HG02884 (cell line): ENCODE measurements at regions not wholly inside any gene's neighbourhood (a gene's known extent, or its start where the extent isn't known, plus 50 kb on each side); places are given as distances from the start of the nearest gene placed in this dataset.
"Not testable (repeated sequence)": the region's sequence is repeated elsewhere in the genome, so short reads cannot be mapped to it uniquely, and the experiment has no call there.

Experiments
- ATAC-seq: cut with Tn5 transposase; IDR thresholded peaks from one replicate; pipeline ENCODE4 v1.9.1; 2021; ENCODE audit warnings: mild to moderate bottlenecking, moderate library complexity; ENCODE audit not compliant: unreplicated experiment

DNA sequence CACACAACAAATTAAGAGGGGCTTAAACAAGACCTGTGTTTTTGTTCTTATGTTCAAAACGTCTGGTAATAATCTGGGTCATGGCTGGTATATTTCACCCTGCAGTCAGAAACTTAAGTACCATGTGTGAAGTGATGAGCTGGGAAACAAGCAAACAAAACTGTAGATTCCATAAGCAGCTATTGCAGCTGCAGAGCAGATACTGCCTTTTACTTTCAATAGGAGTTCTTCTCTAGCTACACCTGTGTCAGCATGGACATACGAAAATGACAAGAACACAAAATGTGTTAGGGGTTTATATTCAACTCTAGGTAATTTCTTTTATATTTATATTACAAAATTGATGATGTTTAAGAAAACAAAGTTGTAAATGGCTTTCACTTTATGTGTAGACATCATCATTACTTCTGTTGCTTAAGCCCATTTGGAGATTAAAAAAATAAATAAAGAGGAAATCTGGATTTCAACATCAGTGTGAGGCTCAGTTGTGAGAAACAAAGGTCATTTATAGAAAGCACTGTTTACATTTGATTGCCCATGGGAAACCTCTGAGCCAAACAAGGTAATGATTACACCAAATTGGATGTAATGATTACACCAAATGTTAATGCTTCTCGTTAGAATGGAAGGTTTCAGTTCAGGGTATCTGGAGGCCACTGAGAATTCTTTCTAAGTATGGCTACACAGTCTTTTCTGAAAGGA lies 451.0 kb upstream of the SLC10A2 start:
- ATAC-seq: no peak

DNA sequence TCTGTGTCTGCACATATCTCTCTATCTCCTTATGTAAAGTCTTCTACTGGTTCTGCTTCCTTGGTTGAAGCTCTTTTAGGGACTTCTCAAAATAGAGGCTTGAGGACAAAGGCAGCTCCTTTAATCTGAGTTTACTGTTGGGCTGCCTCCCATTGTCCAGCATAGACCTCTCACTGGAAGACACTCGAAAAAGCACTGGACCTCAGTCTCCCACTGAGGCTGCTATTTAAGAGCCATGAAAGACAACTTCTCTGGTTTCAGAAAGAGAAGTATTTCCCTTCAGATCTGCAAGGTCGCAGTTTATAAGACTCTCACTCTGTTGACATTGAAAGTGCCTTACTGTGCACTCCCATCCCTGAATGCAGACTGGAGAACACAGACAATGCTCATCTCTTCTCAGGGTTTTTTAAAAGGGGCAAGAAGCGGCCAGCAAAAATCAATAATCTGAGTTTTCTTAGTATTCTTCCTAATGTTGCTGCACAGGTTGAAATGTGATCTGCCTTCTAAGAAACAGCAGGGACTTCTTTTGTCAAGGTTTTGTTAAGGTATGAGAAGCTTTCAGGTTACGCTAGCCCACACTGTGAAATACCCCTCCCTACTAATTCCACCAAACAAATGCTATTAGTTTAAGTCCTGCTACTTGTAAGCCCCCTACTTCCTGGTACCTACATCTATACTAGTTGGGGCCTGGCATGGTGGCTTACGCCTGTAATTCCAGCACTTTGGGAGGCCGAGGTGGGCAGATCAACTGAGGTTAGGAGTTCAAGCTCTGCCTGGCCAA lies 450.0 kb upstream of the SLC10A2 start:
- no peak for ATAC-seq

DNA sequence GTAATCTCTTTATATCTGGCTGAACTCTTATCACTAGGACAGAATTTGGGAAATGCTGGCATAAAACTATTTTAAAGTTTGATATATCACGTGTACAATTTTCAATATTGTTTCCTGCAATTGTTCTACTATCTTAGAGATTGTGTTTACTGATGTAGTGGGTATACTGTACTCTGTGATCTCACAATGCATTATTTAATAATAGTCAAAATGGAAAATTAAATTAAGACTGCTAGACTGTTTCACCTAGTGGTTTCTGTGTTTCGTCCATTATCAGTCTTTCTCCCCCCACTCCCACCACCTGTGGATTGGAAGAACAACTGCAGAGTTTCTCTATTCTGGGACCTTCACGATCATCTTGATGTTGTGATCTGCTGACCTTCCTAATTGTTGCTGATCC lies 449.2 kb upstream of the SLC10A2 start:
- no peak for ATAC-seq

DNA sequence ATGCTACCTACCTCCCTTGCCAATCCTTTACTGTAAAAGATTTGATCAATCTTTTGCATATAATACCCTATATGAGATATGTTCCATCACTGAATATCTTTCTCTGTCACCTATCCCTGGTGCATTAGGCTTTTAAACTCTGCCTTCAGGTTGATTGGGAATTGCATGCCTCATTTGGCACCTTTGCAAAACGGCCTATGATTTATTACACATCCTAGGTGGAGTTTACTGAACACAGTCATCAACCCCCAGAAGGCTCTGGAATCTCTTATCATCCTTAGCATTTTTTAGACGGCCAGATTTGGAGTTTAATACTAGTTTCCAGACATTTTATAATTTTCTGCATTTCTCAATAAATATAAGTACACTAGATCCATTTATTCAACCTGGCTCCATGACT lies 448.4 kb upstream of the SLC10A2 start:
- ATAC-seq: no peak

DNA sequence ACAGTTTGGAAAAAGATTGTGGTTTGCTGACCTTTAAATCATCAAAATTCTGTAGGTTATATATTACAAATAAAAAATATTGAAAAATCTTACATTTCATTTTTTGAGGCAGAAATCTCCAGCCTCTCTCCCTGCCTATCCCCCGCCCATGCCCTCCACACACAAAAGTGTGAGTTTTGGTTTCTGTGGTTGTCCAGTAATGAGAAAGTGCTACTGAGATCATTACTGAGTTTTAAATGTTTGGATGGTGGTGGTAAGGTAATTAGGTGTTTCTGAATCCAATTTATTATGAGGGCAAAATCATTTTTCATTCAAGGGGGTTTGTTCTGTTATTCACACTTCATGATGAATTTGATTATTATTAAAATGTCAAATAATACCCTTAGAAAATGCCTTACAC lies 448.0 kb upstream of the SLC10A2 start:
- ATAC-seq: no peak

DNA sequence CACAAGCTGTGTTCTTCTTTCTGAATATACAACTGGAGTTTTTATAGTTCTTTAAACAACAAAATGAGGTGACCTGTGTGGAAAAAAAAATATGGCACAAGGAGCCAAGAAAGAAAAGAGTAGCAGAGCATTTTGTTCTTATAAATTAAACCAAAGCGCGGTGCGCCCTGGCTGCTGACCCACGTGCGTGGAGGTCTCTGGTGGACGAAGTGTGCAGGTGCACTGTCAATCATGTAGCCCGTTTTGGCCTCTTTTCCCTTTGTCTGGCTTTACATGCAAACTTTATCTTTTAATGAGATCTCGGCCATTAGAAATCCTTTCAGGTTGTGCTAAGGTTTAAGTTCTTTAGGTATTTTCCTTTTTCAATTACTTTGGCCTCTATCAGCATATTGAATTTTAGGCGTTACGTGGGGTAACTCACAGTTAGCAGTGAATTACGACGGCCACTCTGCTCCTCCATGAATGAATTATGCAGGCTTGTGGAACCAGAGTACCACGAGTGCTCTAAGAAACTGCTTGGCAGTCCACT lies 443.9 kb upstream of the SLC10A2 start:
- ATAC-seq: no peak

DNA sequence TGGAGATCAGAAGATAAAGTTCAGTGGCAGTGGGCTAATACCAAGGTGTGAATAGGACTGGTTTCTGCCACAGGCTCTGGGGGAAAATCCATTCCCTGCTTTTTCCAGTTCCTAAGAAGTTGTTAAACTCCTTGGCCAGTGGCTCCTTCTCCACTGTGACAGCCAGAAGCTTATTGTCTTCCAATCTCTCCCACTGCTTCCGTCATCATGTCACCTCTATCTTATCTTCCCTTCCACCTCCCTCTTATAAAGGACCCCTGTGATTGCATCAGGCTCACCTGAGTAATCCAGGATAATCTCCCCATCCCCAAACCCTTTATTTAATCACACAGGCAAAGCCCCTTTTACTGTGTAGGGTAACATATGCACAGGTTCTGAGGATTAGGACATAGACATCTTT lies 431.2 kb upstream of the SLC10A2 start:
- no peak for ATAC-seq

DNA sequence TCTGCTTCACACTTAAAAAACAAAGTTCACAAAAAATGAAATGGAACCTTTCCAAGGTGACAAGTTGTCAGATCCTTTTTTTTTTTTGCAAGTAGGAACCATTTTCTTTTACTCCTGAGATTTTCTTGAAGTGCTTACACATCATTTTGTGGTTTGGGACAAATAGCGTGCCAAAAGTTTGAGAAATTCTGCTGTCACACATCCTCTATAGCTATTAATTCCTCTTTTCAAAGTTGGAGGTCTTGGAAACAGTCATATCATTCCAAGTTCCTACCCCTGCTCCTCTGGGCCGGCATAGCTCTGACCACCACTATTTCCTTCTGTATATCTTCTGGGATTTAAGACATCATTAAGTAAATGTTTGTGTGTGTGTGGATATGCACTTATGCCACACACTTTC lies 421.6 kb upstream of the SLC10A2 start:
- no peak for ATAC-seq

DNA sequence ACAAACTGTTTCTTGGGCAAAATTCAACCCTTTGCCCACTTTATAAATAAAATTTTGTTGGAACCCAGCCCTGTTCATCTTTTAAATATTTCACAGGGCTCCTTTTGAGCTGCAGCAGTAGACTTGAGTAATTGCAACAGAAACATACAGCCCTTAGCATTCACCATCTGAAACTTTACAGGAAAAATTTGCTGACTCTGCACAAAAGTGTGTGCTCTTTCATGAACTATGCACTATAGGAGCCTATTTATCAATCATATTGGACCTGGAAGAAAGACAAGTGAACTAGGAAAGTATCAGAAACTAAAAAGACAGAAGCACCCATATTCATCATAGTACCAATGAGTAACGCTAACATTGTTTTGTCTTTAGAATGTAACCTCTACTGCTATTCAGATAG lies 406.9 kb upstream of the SLC10A2 start:
- no peak for ATAC-seq

DNA sequence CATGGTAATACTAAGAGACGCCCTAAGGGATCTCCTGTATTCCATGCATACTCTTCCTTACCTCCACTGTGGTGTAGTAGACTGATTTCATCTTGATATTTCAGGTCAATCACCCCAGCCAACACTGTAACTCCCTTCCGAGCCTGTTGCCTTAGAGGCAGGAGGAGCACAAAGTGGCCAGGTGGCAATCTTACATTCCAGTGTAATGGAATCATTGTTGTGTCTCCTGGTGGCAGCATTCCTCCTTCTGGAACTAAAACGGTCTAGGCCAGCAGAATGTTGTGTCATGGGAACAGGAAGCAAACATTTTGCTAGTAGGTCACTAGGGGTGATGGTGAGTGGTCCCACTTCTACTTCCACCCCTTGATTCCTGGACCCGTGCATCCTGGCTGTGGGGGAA lies 405.7 kb upstream of the SLC10A2 start:
- no peak for ATAC-seq

DNA sequence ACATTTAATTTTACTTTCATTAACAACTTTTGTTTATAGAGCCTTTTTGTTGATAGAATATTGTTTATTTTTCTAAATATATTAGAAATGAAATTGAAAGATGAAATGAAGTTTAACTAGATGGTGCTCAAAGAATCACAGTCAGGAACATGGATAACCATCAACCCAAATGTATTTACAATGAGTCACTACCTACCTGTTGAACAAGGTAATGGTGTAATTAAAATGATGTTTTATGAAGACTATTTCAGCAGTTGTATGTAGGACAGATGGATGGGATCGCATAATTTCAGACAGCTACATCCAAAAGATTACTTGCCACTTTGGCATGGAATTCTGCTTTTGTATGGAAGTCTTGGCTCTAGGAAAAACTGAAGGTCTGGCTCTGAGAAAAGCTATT lies 403.6 kb upstream of the SLC10A2 start:
- no peak for ATAC-seq

DNA sequence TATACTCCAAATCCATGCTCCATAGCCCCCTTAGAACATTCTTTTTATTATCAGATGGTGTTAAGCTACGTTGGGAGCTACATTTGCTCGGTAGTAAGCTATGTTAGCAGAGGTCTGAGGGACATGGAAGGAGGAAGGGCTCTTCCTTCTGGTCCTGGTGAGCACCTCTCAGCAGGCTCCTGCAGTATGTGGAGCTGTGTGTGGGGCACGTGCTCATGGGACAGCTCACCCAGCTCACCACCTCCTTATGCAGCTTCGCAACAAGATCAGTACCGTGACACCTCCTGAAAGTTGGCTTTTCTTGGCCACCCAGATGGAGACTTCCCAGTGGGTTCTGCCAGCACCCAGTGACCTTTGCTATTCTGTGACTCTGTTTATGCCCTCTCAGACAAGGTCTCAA lies 400.5 kb upstream of the SLC10A2 start:
- ATAC-seq: no peak

DNA sequence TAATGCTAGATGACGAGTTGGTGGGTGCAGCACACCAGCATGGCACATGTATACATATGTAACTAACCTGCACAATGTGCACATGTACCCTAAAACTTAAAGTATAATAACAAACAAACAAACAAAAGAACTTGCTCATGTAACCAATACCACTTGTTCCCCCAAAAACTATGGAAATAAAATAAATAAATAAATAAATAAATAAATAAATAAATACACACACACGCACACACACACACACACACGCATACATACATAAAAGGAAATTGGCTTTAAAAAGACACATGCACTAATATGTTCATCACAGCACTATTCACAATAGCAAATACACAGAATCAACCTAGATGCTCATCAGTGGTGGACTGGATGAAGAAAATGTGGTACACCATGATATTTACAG lies 394.0 kb upstream of the SLC10A2 start:
- ATAC-seq: not testable (repeated sequence)

DNA sequence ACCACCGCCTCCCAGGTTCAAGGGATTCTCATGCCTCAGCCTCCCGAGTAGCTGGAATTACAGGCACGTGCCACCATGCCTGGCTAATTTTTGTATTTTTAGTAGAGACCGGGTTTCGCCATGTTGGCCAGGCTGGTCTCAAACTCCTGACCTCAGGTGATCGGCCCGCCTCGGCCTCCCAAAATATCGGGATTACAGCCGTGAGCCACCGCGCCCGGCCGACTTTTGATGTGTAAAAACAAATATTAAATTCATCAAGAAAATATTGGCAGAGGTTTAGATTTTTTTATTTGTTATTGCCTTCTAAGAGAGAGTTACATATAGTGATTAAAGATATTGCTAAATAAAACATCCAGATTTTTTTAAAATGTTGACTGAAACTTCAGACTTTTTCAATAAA lies 390.8 kb upstream of the SLC10A2 start:
- ATAC-seq: not testable (repeated sequence)

DNA sequence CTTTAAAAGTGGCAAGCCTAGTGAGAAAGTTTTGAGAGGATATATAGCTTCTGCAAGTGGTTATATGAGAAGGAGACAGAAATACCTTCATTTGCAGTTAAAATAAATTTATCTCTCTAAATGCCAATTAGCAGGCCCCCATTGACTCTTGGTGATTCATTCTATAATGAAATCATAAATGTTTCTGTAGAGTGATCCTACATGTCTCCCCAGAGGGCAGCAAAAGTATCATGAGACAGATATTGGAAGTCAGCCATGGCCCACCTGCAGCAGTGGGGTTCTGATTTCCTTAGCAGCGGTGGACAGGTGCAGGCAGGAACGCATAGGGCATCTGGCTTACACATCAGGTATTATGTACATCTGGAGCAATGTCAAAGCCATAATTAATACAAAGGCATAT lies 385.4 kb upstream of the SLC10A2 start:
- no peak for ATAC-seq

DNA sequence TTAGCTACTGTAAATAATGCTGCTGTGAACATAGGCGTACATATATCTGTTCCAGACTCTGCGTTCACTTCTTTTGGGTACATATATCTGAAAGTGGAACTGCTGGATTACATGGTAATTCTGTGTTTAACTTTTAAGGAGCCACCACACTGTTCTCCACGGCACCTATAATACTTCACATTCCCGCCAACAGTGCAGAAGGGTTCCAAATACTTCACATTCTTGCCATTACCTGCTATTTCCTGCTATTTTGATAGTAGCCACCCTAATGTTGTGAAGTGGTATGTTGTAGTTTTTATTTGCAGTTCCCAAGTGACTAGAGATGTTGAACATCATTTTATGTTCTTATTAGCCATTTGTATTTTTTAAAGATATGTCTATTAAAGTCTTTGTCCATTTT lies 377.4 kb upstream of the SLC10A2 start:
- ATAC-seq: no peak

DNA sequence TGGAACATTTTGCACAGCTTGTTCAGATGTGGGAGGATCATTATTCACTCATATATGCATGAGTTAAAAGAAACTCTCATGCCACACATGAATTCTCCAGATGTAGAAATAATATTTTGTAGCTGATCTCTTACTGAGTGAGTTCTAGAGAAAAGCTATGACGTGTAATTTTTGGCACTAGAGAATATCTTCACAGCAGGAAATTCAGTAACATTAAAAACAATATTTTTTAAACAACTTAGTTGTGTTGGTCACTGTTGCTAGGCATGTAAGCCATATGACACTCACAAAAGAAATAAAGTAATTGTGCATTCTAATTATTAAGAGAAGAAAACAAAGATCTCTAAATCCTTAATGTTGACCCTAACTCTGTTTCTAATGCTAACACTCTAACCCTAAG lies 371.4 kb upstream of the SLC10A2 start:
- ATAC-seq: no peak

DNA sequence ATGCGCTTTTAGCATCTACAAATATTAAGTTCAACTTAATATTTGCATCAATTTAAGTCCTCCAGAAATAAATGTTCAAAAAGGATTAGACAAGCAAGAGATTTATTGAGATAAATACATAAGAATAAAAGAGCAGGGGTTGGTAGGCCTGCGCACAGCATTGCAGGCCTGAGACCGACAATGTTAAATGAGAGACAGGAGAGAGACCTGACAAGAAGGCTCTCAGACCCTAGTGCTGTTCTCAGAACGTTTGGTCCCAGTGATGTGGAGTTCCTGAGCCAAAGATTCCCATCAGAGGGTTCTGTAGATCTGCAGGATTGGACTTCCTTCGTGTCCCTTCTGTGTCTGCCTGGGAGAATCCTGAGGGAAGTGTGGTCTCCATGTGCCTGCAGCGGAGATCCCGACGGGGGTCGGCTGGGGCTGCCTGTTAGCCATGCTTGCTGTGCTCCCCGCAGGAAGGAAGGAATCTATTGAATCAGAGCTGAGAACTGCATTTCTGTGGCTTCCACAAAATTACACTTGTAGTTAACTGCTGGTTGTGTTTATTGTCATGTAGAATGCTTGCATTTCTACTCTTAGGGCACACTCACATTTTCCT lies 369.9 kb upstream of the SLC10A2 start:
- no peak for ATAC-seq

DNA sequence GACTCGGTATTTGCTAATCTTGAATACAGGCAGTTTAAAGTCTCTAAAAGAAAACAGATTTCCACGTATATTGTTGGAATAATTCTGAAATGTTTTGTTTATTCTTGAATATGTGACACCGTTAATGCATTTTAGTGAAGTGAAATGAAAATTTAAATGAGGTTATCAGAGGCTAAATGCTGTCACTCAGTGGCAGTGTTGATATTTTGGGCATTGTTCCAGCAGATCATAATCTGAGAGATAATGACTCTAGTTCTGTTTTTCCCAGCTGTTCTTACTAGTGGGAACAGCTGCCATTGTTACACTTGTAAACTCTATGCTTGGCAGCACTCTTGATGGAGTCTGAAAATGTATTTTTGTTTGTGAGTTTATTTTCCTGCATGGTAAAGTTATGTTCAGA lies 365.6 kb upstream of the SLC10A2 start:
- ATAC-seq: no peak

DNA sequence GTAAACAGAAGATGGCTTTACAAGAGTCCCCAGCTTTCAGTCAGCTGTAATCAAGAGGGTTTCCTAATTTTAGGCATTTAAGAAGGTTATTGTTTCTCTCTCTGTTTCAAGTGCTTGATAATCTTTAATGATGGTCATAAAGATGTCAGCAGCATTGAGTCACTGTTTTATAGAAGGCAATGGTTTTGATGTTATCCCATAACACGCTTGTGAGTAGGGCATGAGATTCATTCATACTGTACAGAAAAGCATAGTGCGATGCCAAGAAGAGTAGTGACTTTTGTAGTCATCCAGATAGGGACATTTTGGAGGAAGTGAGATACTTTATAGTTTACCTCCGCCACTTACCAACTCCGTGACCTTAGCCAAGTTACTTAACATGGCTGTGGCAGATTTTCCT lies 364.2 kb upstream of the SLC10A2 start:
- ATAC-seq: no peak

DNA sequence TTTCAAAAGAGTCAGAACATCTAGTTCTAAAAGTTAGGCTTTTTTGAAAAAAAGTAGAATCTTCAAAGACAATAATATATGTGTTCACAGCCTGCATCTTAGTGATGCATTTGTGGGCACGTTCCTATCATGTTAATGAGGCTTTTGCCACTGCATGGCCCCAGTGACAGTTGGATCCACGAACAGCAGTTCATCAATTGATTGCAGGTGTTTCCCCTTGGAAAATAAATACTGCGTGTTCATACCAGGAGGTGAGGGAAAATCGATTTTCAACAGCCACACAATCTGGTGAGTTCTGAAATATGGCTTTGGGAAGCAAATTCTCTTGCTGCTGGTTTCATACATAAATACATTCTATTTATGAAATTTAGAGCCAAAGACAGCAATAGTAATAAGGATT lies 343.8 kb upstream of the SLC10A2 start:
- ATAC-seq: no peak

DNA sequence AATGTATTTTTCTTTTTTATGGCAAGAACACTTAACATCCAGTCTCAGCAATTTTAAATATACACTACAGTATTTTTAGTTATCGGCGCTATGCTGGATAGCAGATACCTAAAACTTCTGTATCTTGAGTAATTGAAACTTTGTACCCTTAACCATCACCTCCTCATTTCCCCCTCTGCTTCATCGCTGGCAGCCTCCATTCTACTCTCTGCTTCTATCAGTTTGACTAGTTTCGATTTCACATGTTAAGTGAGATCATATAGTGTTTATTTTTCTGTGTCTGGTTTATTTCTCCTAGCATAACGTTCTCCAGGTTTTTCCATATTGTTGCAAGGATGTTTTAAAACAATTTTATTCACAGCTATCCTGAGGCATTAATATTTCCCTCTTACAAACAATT lies 340.8 kb upstream of the SLC10A2 start:
- ATAC-seq: no peak
